22Rv1 (cell line): ENCODE measurements at regions not wholly inside any gene's neighbourhood (a gene's known extent, or its start where the extent isn't known, plus 50 kb on each side); places are given as distances from the start of the nearest gene placed in this dataset.

ENCODE experiments used
- H3K27ac ChIP-seq: fragments of 450-650 bp; 2 replicates; pipeline ENCODE4 v1.5.1; 2017
- CTCF ChIP-seq: fragments of 450-650 bp; IDR thresholded peaks from 2 replicates; pipeline ENCODE4 v1.5.1; 2017; ENCODE audit warnings: mild to moderate bottlenecking
- ZFX ChIP-seq: fragments of 450-650 bp; IDR thresholded peaks from 2 replicates; pipeline ENCODE4 v1.6.1; 2017; ENCODE audit warnings: antibody characterized with exemption, borderline replicate concordance

DNA sequence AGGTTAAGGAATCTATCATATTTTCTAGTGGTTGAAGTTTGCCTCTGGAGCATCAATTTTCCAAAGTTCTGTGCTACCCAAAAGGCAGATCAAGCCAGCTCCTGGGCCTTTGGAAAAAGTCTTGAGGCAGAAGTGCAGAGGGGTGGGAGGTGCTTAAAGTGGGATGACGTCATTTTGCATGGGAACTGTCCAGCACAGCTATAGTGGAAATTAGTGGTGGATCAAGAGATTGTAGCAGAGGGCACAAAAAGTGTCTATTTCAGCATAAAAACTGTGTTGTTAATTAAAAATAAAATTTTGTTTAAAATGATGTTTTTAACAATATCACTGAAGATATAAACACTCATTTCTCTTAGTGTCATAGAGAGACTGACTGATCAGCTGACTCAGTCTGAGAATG, 221.9 kb downstream of the LRRN1 start:
- H3K27ac ChIP-seq = no peak overlapping the region
- TF ChIP-seq CTCF = no peak
- no peak for TF ChIP-seq ZFX

GRCh38 chr3:4029135-4029534, 229.9 kb downstream of the LRRN1 start:
- TF ChIP-seq ZFX (no peak), CTCF (no peak)
- no peak overlapping the region for H3K27ac ChIP-seq

DNA sequence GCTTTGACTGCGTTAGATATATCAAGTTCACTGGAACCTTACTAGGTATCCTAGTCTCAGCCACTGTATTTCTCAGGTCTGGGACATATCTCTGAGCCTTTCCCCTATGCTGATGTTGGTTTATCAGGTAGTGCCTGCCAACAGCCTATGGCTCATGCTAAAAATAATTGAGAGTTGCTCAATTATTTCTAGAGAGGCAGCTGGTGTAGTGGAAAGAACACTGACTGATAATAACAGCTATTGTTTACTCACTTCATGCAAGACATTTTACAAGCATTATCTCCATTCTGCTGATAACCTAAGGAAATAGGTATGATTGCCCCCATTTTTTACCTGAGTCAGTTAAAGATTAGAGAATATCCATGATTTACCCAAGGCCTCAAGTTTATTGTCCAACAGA, 231.4 kb downstream of the LRRN1 start:
- no peak overlapping the region for H3K27ac ChIP-seq
- TF ChIP-seq CTCF (no peak), ZFX (no peak)

DNA sequence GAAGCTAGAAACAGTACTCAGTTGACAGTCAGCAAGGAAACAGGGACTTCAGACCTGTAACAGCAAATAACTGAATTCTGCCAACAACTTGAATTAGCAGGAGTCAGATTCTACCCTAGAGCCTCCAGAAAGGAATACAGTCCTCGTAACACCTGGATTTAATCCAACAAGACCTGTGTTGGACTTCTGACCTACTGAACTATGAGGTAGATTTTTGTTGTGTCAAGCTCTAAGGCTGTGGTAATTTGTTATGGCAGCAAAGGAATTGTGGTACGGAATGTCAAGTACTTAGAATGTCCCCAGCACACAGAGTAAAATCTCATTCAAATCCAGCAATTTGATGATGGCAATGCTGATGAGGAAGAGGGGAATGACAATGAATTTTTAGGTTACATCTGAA, 234.1 kb downstream of the LRRN1 start:
- no peak for TF ChIP-seq CTCF
- no peak for TF ChIP-seq ZFX
- H3K27ac ChIP-seq = no peak overlapping the region

DNA sequence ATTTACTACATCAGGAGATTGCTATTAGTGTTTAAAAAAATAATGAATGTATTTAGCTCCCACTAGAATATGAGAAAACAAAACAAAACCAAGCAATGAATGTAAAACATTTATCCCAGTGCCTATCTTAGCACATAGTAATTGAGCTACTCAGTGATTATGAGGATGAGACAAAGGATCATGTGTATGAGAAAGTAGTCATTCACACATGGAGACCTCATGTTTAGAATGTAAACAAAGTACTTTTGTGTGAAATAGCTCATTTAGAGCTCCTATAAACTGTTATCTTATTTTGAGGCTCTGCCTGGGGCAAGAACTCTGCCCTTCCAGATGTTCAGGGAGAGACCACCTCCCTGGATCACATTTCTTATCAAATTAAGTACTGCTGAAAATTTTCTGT, 236.8 kb downstream of the LRRN1 start:
- TF ChIP-seq CTCF (no peak), ZFX (no peak)
- H3K27ac ChIP-seq = no peak overlapping the region

GRCh38 chr3:4038351-4038750, 239.1 kb downstream of the LRRN1 start:
- H3K27ac ChIP-seq = no peak overlapping the region
- TF ChIP-seq CTCF (no peak), ZFX (no peak)

GRCh38 chr3:4042070-4042469, 242.8 kb downstream of the LRRN1 start:
- H3K27ac ChIP-seq = no peak overlapping the region
- TF ChIP-seq CTCF (no peak), ZFX (no peak)

GRCh38 chr3:4042869-4043268, 243.6 kb downstream of the LRRN1 start:
- H3K27ac ChIP-seq = no peak overlapping the region
- no peak for TF ChIP-seq CTCF
- no peak for TF ChIP-seq ZFX
